ENCODE measurements at regions not wholly inside any gene's neighbourhood (a gene's known extent, or its start where the extent isn't known, plus 50 kb on each side); places are given as distances from the start of the nearest gene placed in this dataset.

GRCh38 chr2:191625016-191625415, 52.9 kb upstream of the NABP1 start:
- no peak for TF ChIP-seq CTCF (conservative IDR thresholded peaks at IDR 0.05 in 1 of 2, IDR thresholded peaks at IDR 0.05 in 1 of 2; ENCODE audit: extremely low read depth in 1 of 2, insufficient read depth in 1 of 2, low read depth in 1 of 2, low read length in 2 of 2)
- no peak for TF ChIP-seq EZH2 (IDR thresholded peaks at IDR 0.05; ENCODE audit: borderline replicate concordance, low read length)
